Muscle of arm (tissue), 1 donor: ENCODE measurements at regions not wholly inside any gene's neighbourhood (a gene's known extent, or its start where the extent isn't known, plus 50 kb on each side); places are given as distances from the start of the nearest gene placed in this dataset.

Experiments
- DNase-seq: peaks from one replicate; pipeline ENCODE4 v3.0.0-alpha.2; 2013

DNA sequence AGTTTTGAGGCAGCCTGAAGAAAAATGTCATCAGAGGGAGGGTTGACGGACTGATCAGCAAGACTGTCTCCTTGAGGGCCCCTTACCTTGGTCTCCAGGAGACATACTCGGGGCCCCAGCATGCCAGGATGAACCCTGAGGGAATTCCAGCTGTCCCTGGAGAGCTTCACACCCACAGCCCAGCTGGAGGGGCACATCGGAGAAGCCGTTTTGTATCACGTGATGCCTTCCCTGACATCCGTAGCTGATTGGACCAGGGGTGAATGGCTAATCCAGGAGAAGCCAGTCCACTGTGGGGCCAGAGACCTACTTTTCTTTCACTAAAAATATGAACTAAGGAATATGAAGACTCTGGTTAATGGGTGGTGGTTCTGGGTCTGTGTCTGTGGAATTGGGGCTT is 86.0 kb upstream of the TP53I11 start:
- no peak for DNase-seq

DNA sequence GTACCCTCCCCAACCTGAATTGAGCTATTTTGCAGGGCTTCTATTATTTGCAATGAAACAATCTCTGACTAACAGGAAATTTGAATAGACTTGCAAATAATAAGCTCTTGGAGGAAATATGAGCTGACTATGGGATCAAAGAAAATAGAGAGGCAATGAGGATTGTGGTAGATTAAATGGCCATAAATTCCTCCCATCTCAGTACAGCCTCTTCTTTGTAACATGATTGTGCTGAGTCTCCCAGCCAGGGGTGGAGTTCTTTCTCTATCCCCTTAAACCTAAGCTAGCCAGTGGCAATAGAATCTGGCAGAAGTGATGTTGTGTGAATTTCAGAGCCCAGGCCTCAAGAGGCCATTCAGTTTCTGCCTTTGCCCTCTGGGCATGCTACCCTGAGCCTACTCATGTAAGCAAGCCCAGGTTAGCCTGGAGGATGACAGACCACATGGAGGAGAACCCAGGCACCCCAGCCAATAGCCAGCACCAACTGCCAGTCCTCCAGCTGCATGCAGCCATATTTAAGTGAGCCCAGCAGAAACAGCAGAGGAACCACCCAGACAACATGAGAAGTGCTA is 86.8 kb upstream of the TP53I11 start:
- no peak for DNase-seq

GRCh38 chr11:45038923-45039322 is 88.2 kb upstream of the TP53I11 start:
- no peak for DNase-seq

DNA sequence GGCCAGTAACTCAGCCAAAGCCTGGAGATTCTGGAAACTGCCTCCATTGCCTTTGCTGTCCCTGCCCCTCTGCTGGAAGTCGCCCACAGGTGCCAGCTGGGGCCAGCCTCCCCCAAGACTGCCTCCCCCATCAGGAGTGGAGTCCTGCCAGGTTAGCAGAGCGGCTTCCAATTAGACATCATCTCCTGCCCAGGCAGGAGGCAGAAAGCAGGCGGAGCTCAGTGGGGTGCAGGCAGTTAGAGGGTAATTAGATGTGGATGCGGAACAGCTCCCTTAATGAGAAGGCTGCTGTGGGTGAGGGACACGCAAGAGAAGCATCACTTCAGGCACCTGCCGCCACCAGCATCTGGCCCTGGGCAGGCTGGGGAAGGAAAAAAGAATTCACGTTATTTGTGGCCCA is 90.9 kb upstream of the TP53I11 start:
- no peak for DNase-seq

DNA sequence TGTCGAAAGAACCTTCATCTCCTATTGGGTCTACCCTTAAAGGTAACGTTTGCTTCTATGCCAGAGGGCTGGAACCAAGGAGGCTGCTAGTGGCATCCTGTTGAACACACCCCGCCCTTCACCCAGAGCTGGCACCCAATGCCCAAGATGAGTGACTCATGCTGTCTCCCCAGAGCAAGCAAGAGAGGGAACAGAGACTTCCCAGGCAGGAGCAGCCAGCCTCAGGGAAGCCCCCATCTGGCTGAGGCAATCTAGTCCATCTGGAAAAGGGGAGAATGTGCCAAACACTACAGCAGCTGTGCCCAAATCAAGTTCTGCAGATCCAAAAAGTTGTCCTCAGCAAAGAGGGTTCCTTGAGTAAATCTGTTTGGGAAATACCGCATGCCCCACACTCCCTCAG is 91.9 kb upstream of the TP53I11 start:
- no peak for DNase-seq

GRCh38 chr11:45043755-45044475 is 93.2 kb upstream of the TP53I11 start:
- no peak for DNase-seq

GRCh38 chr11:45045683-45046471 is 95.2 kb upstream of the TP53I11 start:
- no peak for DNase-seq

- no peak for DNase-seq
Observed at GRCh38 chr11:45048313-45048841, 97.7 kb upstream of the TP53I11 start.

- no peak for DNase-seq
Observed at GRCh38 chr11:45048870-45049691, 97.4 kb upstream of the PRDM11 start.

- DNase-seq: no peak
Observed at GRCh38 chr11:45050111-45050510, 96.3 kb upstream of the PRDM11 start.

- DNase-seq: no peak
Observed at GRCh38 chr11:45051621-45052020, 94.8 kb upstream of the PRDM11 start.

DNA sequence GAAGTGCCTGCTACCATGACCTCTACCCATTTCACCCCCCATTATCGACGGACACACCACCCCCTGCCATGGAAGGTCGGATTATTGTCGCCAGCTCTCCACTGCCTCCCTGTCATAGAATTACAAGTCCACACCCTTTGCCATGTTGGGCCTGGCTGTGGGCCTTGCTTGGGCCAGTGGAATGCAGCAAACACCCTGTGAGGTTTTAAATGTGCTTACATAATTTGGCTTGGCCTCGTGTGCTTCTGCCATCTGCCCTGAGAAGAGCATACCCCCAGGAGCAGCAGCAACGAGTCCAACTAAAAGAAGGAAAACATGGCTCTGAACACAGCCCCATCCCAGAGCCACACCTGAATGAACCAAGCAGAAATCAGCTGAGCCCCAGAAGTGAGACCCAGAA is 94.1 kb upstream of the PRDM11 start:
- no peak for DNase-seq

DNA sequence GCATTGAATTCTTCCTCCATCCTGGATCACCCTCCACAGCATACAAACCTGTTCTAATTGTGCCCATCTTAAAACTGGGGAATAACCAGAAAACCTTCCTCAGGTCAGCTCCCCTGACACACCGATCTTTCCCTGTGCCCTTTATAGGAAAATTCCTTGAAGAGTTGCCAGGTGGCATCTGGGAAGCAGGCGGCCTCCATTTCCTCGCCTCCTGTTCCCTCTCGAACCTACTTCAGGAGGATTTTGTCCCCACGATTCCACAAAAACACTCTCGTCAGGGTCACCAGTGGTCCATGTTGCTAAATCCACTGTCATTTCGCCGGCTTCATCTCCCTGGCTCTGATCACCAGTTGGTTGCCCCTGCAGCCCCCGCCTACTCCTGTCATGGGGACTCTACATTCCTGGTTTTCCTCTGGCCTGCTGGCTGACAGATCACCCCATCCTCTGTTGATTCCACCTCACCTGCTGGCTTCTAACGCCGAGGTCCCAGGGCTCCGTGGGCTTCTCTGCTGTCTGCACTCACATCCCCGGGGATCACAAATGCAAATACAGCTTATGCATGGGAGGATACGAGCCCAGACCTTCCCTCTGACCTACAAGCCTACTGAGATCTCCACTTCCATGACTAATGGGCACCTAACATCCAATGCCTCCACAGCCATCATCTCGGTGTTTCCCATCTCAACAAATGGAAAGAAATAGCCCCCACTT is 92.5 kb upstream of the PRDM11 start:
- no peak for DNase-seq

GRCh38 chr11:45054956-45055355 is 91.5 kb upstream of the PRDM11 start:
- DNase-seq: no peak

GRCh38 chr11:45056529-45056928 is 89.9 kb upstream of the PRDM11 start:
- DNase-seq: no peak

DNA sequence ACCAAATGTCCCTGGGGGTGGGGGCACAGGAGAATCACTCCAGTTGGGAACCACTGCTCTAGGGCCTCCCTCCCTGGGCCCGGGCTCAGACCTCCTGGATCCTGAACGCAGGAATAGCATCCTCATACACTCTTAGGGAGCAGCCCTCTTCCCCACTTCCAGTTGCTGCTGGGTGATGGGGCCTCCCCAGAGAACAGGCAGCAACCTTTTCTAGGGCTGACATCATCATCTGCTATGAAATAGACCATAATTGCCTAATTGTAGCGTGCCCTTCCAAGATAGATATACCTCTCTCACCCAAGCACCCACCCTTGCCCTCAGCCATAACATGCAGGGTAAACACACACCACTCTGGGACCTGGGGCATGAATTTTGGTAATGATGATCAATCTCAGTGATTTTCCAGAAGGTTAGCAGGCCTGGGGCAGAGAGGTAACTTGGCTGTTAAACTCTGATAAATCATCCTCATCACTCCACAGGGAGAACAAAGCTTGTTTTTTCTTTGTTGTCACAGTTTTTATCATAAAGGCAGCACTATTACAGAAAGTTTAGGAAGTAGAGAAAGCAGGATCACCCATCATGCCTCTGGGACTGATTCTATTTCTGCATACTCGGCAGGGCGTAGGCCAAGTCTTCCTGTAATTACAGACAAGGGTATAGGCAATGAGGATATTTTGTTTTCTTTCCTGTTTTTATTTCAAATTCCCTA is 88.3 kb upstream of the PRDM11 start:
- DNase-seq: no peak

GRCh38 chr11:45058647-45058950 is 87.8 kb upstream of the PRDM11 start:
- no peak for DNase-seq

GRCh38 chr11:45060707-45061106 is 85.7 kb upstream of the PRDM11 start:
- DNase-seq: no peak

GRCh38 chr11:45061641-45062040 is 84.8 kb upstream of the PRDM11 start:
- no peak for DNase-seq

- no peak for DNase-seq
Observed at GRCh38 chr11:45062115-45062514, 84.3 kb upstream of the PRDM11 start.
